ENCODE measurements at regions not wholly inside any gene's neighbourhood (a gene's known extent, or its start where the extent isn't known, plus 50 kb on each side); places are given as distances from the start of the nearest gene placed in this dataset.

GRCh38 chr7:84565345-84566074 lies 370.9 kb upstream of the SEMA3A start:
- TF ChIP-seq, protein P1, sequence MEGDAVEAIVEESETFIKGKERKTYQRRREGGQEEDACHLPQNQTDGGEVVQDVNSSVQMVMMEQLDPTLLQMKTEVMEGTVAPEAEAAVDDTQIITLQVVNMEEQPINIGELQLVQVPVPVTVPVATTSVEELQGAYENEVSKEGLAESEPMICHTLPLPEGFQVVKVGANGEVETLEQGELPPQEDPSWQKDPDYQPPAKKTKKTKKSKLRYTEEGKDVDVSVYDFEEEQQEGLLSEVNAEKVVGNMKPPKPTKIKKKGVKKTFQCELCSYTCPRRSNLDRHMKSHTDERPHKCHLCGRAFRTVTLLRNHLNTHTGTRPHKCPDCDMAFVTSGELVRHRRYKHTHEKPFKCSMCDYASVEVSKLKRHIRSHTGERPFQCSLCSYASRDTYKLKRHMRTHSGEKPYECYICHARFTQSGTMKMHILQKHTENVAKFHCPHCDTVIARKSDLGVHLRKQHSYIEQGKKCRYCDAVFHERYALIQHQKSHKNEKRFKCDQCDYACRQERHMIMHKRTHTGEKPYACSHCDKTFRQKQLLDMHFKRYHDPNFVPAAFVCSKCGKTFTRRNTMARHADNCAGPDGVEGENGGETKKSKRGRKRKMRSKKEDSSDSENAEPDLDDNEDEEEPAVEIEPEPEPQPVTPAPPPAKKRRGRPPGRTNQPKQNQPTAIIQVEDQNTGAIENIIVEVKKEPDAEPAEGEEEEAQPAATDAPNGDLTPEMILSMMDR (IDR thresholded peaks at IDR 0.05) = no peak

DNA sequence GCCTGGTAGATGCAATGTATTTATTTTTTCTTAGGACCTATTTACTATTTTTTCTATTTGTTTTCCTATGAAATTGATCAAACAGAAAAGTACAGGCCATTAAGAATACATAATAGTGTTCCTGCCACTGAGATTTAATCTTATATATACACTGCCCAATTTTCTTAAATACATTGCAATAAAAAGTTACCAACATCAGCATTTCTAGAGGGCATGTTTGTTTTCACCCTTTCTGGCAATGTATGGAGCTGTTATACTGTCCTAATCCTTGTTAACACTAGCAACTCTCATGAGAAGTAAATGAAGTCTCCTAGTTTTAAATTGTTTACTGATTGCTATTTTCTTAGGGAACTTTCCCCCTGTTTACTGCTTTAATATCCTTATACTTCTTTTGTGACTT lies 359.1 kb upstream of the SEMA3A start:
- TF ChIP-seq, protein P1 (IDR thresholded peaks at IDR 0.05) = no peak

- TF ChIP-seq, protein P1 (IDR thresholded peaks at IDR 0.05) = no peak
Observed at GRCh38 chr7:84549409-84549808, 354.8 kb upstream of the SEMA3A start.

GRCh38 chr7:84548366-84549365 lies 354.1 kb upstream of the SEMA3A start:
- TF ChIP-seq, protein P1 (IDR thresholded peaks at IDR 0.05) = no peak

DNA sequence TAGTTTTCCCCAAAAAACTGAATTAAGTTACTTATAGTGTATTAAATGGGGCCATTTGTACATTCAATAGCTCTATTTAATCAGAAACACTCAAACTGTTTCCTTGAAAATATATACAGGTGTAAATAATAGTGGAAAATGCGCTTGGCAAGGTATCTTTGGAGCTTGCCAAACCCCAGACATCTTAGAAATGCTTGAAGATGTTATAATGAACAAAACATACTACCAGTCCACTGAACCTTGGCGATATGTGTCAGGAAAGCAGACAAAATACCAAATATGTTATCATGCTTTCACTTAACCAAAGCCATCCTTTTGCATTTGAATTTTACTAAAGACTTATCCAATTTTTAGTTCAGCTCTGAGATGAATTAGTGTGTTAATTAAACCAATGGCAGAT lies 352.7 kb upstream of the SEMA3A start:
- TF ChIP-seq, protein P1 (IDR thresholded peaks at IDR 0.05) = no peak

GRCh38 chr7:84546403-84546802 lies 351.8 kb upstream of the SEMA3A start:
- TF ChIP-seq, protein P1 (IDR thresholded peaks at IDR 0.05) = no peak

- TF ChIP-seq, protein P1 (IDR thresholded peaks at IDR 0.05) = no peak
Observed at GRCh38 chr7:84538268-84538667, 343.7 kb upstream of the SEMA3A start.
